GM13976 (cell line): ENCODE measurements at regions not wholly inside any gene's neighbourhood (a gene's known extent, or its start where the extent isn't known, plus 50 kb on each side); places are given as distances from the start of the nearest gene placed in this dataset.

ENCODE experiments used
- DNase-seq: peaks from one replicate; pipeline ENCODE4 v3.0.0; 2012; ENCODE audit warnings: low spot score
- in situ Hi-C: fragments of 300-500 bp; cut with MboI; formaldehyde crosslinking; loops from one replicate; pipeline ENCODE4 v1.12.0; 2022; ENCODE audit warnings: low sequenced_read_pairs, mixed read lengths, inconsistent platforms; ENCODE audit not compliant: unreplicated experiment
- TF ChIP-seq, protein P1 (sequence below): IDR thresholded peaks from 2 replicates; pipeline ENCODE4 v1.5.1; 2012; ENCODE audit warnings: borderline replicate concordance, mild to moderate bottlenecking; ENCODE audit not compliant: insufficient read depth; ENCODE audit errors: extremely low read depth, missing control alignments, control extremely low read depth

DNA sequence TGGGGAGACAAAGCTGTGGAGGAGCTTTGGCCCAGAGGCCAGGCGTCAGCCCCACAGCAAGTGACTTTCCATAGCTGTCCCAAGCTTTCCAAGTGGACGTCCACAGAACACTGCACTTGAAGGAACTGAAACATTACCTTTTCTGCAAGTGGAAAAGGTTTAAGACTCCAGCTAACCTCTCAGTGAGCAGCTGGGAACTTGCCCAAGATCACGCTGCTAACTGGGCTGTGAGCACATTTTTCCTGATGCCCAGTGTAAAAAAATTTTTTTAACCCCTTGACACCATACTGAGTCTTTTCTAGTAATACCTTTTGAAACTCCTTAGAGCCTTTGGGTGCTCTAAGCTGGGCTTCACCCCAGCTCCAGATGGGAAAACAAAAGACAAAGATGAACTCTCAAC, 256.7 kb downstream of the HAUS1 start:
- in situ Hi-C loops: no loop called here

GRCh38 chr18:46362533-46362932, 258.3 kb downstream of the HAUS1 start:
- DNase-seq: no peak
- in situ Hi-C loops: no loop called here
- TF ChIP-seq, protein P1, sequence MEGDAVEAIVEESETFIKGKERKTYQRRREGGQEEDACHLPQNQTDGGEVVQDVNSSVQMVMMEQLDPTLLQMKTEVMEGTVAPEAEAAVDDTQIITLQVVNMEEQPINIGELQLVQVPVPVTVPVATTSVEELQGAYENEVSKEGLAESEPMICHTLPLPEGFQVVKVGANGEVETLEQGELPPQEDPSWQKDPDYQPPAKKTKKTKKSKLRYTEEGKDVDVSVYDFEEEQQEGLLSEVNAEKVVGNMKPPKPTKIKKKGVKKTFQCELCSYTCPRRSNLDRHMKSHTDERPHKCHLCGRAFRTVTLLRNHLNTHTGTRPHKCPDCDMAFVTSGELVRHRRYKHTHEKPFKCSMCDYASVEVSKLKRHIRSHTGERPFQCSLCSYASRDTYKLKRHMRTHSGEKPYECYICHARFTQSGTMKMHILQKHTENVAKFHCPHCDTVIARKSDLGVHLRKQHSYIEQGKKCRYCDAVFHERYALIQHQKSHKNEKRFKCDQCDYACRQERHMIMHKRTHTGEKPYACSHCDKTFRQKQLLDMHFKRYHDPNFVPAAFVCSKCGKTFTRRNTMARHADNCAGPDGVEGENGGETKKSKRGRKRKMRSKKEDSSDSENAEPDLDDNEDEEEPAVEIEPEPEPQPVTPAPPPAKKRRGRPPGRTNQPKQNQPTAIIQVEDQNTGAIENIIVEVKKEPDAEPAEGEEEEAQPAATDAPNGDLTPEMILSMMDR: no peak

More for the DNA sequence above, 256.7 kb downstream of the HAUS1 start:
- DNase-seq: no peak
- TF ChIP-seq, protein P1: no peak

- in situ Hi-C loops: no loop called here
Measured at GRCh38 chr18:46364048-46364447, 259.9 kb downstream of the HAUS1 start.

DNA sequence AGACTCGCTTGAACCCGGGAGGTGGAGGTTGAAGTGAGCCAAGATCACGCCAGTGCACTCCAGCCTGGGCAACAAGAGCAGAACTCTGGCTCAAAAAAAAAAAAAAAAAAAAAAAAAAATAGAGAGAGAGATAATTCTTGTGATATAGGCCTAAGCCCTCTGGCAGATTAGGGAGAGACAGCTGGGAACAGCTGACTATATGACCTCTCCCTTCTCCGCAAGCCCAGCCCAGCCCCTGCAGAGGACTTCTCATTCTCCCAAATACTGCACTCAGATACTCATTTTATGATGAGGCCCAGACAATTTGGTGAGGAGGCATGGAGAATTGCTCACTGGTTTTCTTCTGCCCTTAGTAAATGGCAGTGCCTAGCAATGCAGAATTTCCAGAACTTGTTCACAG, 262.0 kb downstream of the HAUS1 start:
- TF ChIP-seq, protein P1: no peak
- in situ Hi-C loops: no loop called here
- DNase-seq: no peak

More at GRCh38 chr18:46364048-46364447, 259.9 kb downstream of the HAUS1 start:
- DNase-seq: no peak
- TF ChIP-seq, protein P1: no peak

DNA sequence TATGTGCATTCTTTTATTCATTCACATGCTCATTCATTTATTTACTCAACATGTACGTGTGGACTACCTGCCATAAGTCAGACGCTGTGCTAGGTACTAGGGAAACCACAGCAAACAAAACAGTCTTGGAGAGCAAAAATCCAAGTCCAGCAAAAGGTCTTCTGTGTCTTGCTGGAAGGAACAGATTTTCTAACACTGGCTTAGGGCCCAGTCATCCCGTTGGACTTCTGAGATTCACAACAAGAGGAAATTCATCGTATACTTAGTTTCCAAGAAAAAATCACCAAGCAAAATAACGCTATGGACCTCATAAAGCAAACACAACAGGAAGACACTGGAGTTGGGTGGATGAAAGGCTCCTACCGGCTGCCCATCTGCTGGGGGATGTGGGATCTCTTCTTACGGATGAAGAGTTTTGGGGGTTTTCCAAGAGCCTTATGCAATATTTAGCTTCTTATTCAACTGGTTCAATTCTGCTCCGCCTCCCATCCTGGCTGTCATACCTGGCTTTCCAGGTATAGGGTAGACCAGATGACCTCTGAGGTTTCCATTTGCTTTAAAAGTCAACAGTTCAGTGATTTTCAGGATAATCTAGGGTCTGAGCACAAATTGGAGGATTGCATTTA, 262.7 kb downstream of the HAUS1 start:
- TF ChIP-seq, protein P1: no peak
- in situ Hi-C loops: no loop called here

DNA sequence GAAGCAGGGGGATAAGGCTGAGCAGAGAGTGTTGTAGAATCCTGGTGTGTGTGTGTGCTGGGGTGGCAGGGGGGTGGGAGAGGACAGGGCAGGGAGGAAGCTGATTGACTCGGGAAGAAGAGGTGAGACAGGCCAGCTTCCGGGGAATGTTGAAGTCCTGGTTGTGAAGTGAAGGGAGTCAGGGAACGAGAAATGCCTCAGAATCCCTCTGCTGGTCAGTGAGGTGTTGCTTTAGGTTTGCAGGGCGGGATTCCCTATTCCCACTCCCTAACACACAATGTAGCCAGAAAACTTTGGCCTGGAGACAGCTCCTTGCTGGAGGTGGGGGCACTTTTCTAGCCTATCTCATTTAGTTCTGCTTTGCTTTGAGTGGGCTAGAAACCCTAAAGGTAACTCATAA, 265.1 kb downstream of the HAUS1 start:
- in situ Hi-C loops: no loop called here
- no peak for DNase-seq

More for the DNA sequence above, 262.7 kb downstream of the HAUS1 start:
- DNase-seq: no peak

More for the DNA sequence above, 265.1 kb downstream of the HAUS1 start:
- TF ChIP-seq, protein P1: no peak
